Stimulated activated CD4-positive, alpha-beta T cell treated with anti-CD3 and anti-CD28 coated beads, TNF-alpha, amount 100 ng/mL, for 4 hours (primary cell): ENCODE measurements at regions not wholly inside any gene's neighbourhood (a gene's known extent, or its start where the extent isn't known, plus 50 kb on each side); places are given as distances from the start of the nearest gene placed in this dataset.

Experiments used
- DNase-seq, 3 experiments: peaks; one replicate each; pipeline ENCODE4 v3.0.0-alpha.2; 2020; ENCODE audit warnings: low read depth in 3 of 3

GRCh38 chr15:39144613-39145499 is 436.0 kb upstream of the THBS1 start:
- no peak for DNase-seq

GRCh38 chr15:39145854-39146625 is 434.8 kb upstream of the THBS1 start:
- DNase-seq = no peak

- DNase-seq = no peak
These were observed 431.2 kb upstream of the THBS1 start for GRCh38 chr15:39149636-39150150.

- DNase-seq = no peak
These were observed 429.3 kb upstream of the THBS1 start for GRCh38 chr15:39151545-39151944.

GRCh38 chr15:39153058-39153714 is 427.7 kb upstream of the THBS1 start:
- no peak for DNase-seq

GRCh38 chr15:39153716-39154115 is 427.2 kb upstream of the THBS1 start:
- no peak for DNase-seq

- DNase-seq = no peak
These were observed 426.6 kb upstream of the THBS1 start for GRCh38 chr15:39154227-39154638.

- no peak for DNase-seq
These were observed 426.1 kb upstream of the THBS1 start for GRCh38 chr15:39154776-39155175.

- DNase-seq = no peak
These were observed 424.7 kb upstream of the THBS1 start for GRCh38 chr15:39156166-39156565.

GRCh38 chr15:39156646-39157250 is 424.1 kb upstream of the THBS1 start:
- DNase-seq = no peak

- no peak for DNase-seq
These were observed 423.0 kb upstream of the THBS1 start for GRCh38 chr15:39157882-39158281.

GRCh38 chr15:39159833-39160232 is 421.0 kb upstream of the THBS1 start:
- no peak for DNase-seq

- no peak for DNase-seq
These were observed 419.8 kb upstream of the THBS1 start for GRCh38 chr15:39161096-39161495.

- no peak for DNase-seq
These were observed 415.7 kb upstream of the THBS1 start for GRCh38 chr15:39165020-39165706.

- DNase-seq = no peak
These were observed 413.5 kb upstream of the THBS1 start for GRCh38 chr15:39167164-39168058.

GRCh38 chr15:39171944-39172368 is 408.9 kb upstream of the THBS1 start:
- DNase-seq = no peak

GRCh38 chr15:39172380-39173281 is 408.2 kb upstream of the THBS1 start:
- no peak for DNase-seq

- DNase-seq = no peak
These were observed 407.5 kb upstream of the THBS1 start for GRCh38 chr15:39173426-39173825.

GRCh38 chr15:39174332-39174731 is 406.5 kb upstream of the THBS1 start:
- DNase-seq = no peak
